ENCODE measurements at regions not wholly inside any gene's neighbourhood (a gene's known extent, or its start where the extent isn't known, plus 50 kb on each side); places are given as distances from the start of the nearest gene placed in this dataset.

DNA sequence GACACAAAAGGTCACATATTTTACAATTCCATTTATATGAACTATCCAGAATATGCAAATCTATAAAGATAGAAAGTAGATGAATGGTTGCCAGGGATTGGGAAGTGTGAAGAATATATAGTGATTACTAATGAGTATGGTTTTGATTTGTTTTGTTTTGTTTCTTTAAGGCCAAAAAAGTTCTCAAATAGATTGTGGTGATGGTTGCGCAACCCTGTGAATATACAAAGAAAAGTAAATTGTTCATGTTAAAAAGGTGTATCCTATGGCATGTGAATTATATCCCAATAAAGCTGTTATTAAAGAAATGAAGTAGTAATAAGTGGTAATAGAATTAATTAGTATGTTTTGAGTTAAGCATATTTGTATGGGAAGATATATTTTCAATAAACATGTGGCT lies 431.8 kb upstream of the CNTN4 start:
- H3K9me3 Mint-ChIP-seq (ENCODE audit: unreplicated experiment), result no peaks in the 10 kb centered on the region

GRCh38 chr3:1677576-1678156 lies 421.0 kb upstream of the CNTN4 start:
- H3K9me3 ChIP-seq, result no peaks in the 10 kb centered on the region
- CTCF ChIA-PET, result no interaction called here
- BruUV-seq (replicated peaks), result no TSS peak

More for the DNA sequence above, 431.8 kb upstream of the CNTN4 start:
- POLR2A ChIA-PET, result no interaction called here
- Histone ChIP-seq H3K4me1 (no peaks in the 10 kb centered on the region), H3K9me3 (no peaks in the 10 kb centered on the region), H3K27me3 (replicated peaks; ENCODE audit: control insufficient read depth, insufficient read depth, low read length) (no peaks in the 10 kb centered on the region), H3K4me3 (ENCODE audit: low read depth, low read length) (no peak overlapping the region), H3K36me3 (ENCODE audit: control insufficient read depth, insufficient read depth, low read length) (no peaks in the 10 kb centered on the region)
- no peaks in the 10 kb centered on the region for H3K4me1 Mint-ChIP-seq (ENCODE audit: low read depth, unreplicated experiment)
- CTCF ChIA-PET, result no interaction called here
- H3K27ac Mint-ChIP-seq (ENCODE audit: unreplicated experiment), result no peak overlapping the region
- H3K27me3 Mint-ChIP-seq (ENCODE audit: insufficient read depth, unreplicated experiment), result no peaks in the 10 kb centered on the region
- TF ChIP-seq, protein P1, sequence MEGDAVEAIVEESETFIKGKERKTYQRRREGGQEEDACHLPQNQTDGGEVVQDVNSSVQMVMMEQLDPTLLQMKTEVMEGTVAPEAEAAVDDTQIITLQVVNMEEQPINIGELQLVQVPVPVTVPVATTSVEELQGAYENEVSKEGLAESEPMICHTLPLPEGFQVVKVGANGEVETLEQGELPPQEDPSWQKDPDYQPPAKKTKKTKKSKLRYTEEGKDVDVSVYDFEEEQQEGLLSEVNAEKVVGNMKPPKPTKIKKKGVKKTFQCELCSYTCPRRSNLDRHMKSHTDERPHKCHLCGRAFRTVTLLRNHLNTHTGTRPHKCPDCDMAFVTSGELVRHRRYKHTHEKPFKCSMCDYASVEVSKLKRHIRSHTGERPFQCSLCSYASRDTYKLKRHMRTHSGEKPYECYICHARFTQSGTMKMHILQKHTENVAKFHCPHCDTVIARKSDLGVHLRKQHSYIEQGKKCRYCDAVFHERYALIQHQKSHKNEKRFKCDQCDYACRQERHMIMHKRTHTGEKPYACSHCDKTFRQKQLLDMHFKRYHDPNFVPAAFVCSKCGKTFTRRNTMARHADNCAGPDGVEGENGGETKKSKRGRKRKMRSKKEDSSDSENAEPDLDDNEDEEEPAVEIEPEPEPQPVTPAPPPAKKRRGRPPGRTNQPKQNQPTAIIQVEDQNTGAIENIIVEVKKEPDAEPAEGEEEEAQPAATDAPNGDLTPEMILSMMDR (IDR thresholded peaks at IDR 0.05; ENCODE audit: insufficient read depth in 1 of 2, low read depth in 1 of 2, low read length in 1 of 2, severe bottlenecking in 1 of 2, unreplicated experiment in 1 of 2), result no peak
- intact Hi-C loops (cut with micrococcal nuclease; ENCODE audit: unreplicated experiment), result no loop called here
- H3K4me3 Mint-ChIP-seq (ENCODE audit: unreplicated experiment), result no peak overlapping the region
- BruUV-seq (replicated peaks), result no TSS peak
- H3K36me3 Mint-ChIP-seq (ENCODE audit: insufficient read depth, unreplicated experiment), result no peaks in the 10 kb centered on the region
- no peak for DNase-seq

DNA sequence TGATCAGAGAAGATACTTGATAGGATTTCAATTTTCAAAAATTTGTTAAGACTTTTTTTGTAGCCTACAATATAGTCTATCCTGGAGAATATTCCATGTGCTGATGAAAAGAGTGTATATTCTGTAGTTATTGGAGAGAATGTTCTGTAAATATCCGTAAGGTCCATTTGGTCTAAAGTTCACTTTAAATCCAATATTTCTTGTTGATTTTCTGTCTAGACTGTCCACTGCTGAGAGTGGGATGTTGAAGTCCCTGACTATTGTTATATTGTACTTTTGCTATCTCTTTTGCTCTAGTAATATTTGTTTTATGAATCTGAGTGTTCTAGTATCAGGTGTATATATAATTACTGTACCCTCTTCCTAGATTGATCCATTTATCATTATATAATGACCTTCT lies 406.2 kb upstream of the CNTN4 start:
- no peaks in the 10 kb centered on the region for H3K9me3 ChIP-seq
- ChIA-PET POLR2A (no interaction called here), CTCF (no interaction called here)
- no peak overlapping the region for H3K4me3 Mint-ChIP-seq (ENCODE audit: unreplicated experiment)
- DNase-seq, result no peak
- H3K4me1 ChIP-seq, result no peaks in the 10 kb centered on the region
- no peaks in the 10 kb centered on the region for H3K36me3 Mint-ChIP-seq (ENCODE audit: insufficient read depth, unreplicated experiment)
- no peaks in the 10 kb centered on the region for H3K27me3 ChIP-seq (replicated peaks; ENCODE audit: control insufficient read depth, insufficient read depth, low read length)
- H3K9me3 Mint-ChIP-seq (ENCODE audit: unreplicated experiment), result no peaks in the 10 kb centered on the region
- H3K27ac Mint-ChIP-seq (ENCODE audit: unreplicated experiment), result no peak overlapping the region
- TF ChIP-seq, protein P1 (IDR thresholded peaks at IDR 0.05; ENCODE audit: insufficient read depth in 1 of 2, low read depth in 1 of 2, low read length in 1 of 2, severe bottlenecking in 1 of 2, unreplicated experiment in 1 of 2), result no peak
- H3K36me3 ChIP-seq (ENCODE audit: control insufficient read depth, insufficient read depth, low read length), result no peaks in the 10 kb centered on the region
- no peaks in the 10 kb centered on the region for H3K4me1 Mint-ChIP-seq (ENCODE audit: low read depth, unreplicated experiment)
- intact Hi-C loops (cut with micrococcal nuclease; ENCODE audit: unreplicated experiment), result no loop called here
- H3K4me3 ChIP-seq (ENCODE audit: low read depth, low read length), result no peak overlapping the region
- H3K27me3 Mint-ChIP-seq (ENCODE audit: insufficient read depth, unreplicated experiment), result peaks cover 2% of the 10 kb centered on the region
- no TSS peak for BruUV-seq (replicated peaks)

More at GRCh38 chr3:1677576-1678156, 421.0 kb upstream of the CNTN4 start:
- H3K4me1 Mint-ChIP-seq (ENCODE audit: low read depth, unreplicated experiment), result no peaks in the 10 kb centered on the region
- no peak overlapping the region for H3K4me3 Mint-ChIP-seq (ENCODE audit: unreplicated experiment)
- H3K4me1 ChIP-seq, result no peaks in the 10 kb centered on the region
- POLR2A ChIA-PET, result no interaction called here
- no peak overlapping the region for H3K4me3 ChIP-seq (ENCODE audit: low read depth, low read length)
- intact Hi-C loops (cut with micrococcal nuclease; ENCODE audit: unreplicated experiment), result no loop called here
- TF ChIP-seq, protein P1 (IDR thresholded peaks at IDR 0.05; ENCODE audit: insufficient read depth in 1 of 2, low read depth in 1 of 2, low read length in 1 of 2, severe bottlenecking in 1 of 2, unreplicated experiment in 1 of 2), result no peak
- DNase-seq, result no peak
- H3K27me3 Mint-ChIP-seq (ENCODE audit: insufficient read depth, unreplicated experiment), result peaks cover 6% of the 10 kb centered on the region
- no peaks in the 10 kb centered on the region for H3K36me3 ChIP-seq (ENCODE audit: control insufficient read depth, insufficient read depth, low read length)
- H3K27ac Mint-ChIP-seq (ENCODE audit: unreplicated experiment), result no peak overlapping the region
- H3K27me3 ChIP-seq (replicated peaks; ENCODE audit: control insufficient read depth, insufficient read depth, low read length), result no peaks in the 10 kb centered on the region
- H3K9me3 Mint-ChIP-seq (ENCODE audit: unreplicated experiment), result no peaks in the 10 kb centered on the region
- H3K36me3 Mint-ChIP-seq (ENCODE audit: insufficient read depth, unreplicated experiment), result no peaks in the 10 kb centered on the region
